Thyroid gland (tissue), 4 donors: ENCODE measurements at regions not wholly inside any gene's neighbourhood (a gene's known extent, or its start where the extent isn't known, plus 50 kb on each side); places are given as distances from the start of the nearest gene placed in this dataset.
A peak's percentile ranks its signal among the peaks of the same experiment; 100 is the strongest.

Experiments used
- DNase-seq, 2 donors: peaks; one replicate each; pipeline ENCODE4 v3.0.0-alpha.2; 2019
- H3K27ac ChIP-seq, 3 donors: fragments of 200-600 bp; sonication (generic); 1 replicate in 2 of 3; 2 replicates in 1 of 3; pipeline ENCODE4 v1.5.1; 2016 to 2019; ENCODE audit warnings: mild to moderate bottlenecking in 1 of 3, moderate library complexity in 1 of 3
- H3K27me3 ChIP-seq: fragments of 200-600 bp; sonication (generic); one replicate; pipeline ENCODE4 v1.5.1; 2019
- H3K36me3 ChIP-seq, 2 donors: fragments of 200-600 bp; sonication (generic); one replicate each; pipeline ENCODE4 v1.5.1; 2016 to 2019
- H3K4me1 ChIP-seq, 2 donors: fragments of 200-600 bp; sonication (generic); one replicate each; pipeline ENCODE4 v1.5.1; 2017 to 2019
- H3K4me3 ChIP-seq, 3 donors: fragments of 200-600 bp; sonication (generic); replicated peaks in 1 of 3; 1 replicate in 2 of 3; 2 replicates in 1 of 3; pipeline ENCODE4 v1.5.1; 2016; ENCODE audit warnings: mild to moderate bottlenecking in 1 of 3
- H3K9me3 ChIP-seq: fragments of 200-600 bp; sonication (generic); one replicate; pipeline ENCODE4 v1.5.1; 2017
- CTCF ChIP-seq, 6 experiments: fragments of 200-600 bp in 3 of 6; fragments of 450-650 bp in 3 of 6; sonication (generic) in 3 of 6; IDR thresholded peaks; one replicate each; pipeline ENCODE4 v1.5.1; 2016 to 2019; ENCODE audit warnings: antibody characterized with exemption in 6 of 6, mild to moderate bottlenecking in 2 of 6, inconsistent platforms in 1 of 6, moderate library complexity in 1 of 6
- POLR2A ChIP-seq, 2 donors: fragments of 450-650 bp; IDR thresholded peaks; one replicate each; pipeline ENCODE4 v1.6.1; 2017; ENCODE audit warnings: antibody characterized with exemption in 2 of 2, mild to moderate bottlenecking in 2 of 2, moderate library complexity in 1 of 2
- WGBS, 2 donors: methylation state at CpG; one replicate each; pipeline ENCODE4 v1.1.5; 2017; 5-methylcytosine and 5-hydroxymethylcytosine counted together
- intact Hi-C: fragments of 100-400 bp; cut with DNase I; formaldehyde crosslinking; loops from one replicate; pipeline ENCODE4 v1.15.1; 2023

GRCh38 chr1:39122056-39122455 lies 82.4 kb upstream of the MACF1 start:
- 73 to 75% methylated on average over 6 of the region's 6 CpGs for WGBS, 2 donors
- Histone ChIP-seq H3K9me3 (no peaks in the 10 kb centered on the region), H3K27ac (peak overlapping the region in 1 of 3 donors; percentile 15), H3K27me3 (no peaks in the 10 kb centered on the region), H3K36me3 (peaks cover 0 to 6% of the 10 kb centered on the region in 2 donors), H3K4me1 (peaks cover 16 to 45% of the 10 kb centered on the region in 2 donors), H3K4me3 (no peak overlapping the region)
- intact Hi-C loops: no loop called here
- TF ChIP-seq CTCF (IDR thresholded peaks at IDR 0.05) (no peak), POLR2A (IDR thresholded peaks at IDR 0.05) (no peak)
- no peak for DNase-seq

DNA sequence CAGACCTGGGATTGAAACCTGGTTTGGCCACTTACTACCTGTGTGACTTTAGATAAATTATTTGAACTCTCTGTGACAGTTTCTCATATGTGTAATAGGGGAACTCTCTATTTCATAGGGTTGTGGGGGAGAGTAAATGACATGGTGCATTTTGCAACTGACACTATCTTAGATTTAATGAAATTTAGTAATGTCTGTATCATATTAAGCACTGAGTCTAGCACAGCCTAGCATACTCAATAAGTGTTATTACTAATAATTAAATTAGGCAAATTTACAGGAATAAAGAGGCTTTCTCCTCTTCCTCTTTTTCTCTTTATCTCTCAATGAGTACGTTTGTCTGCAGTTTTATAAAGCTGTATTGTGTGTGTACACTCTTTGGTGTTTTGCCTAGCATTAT lies 80.2 kb upstream of the MACF1 start:
- Histone ChIP-seq H3K4me3 (no peak overlapping the region), H3K27ac (no peak overlapping the region), H3K36me3 (peaks cover 0 to 6% of the 10 kb centered on the region in 2 donors), H3K9me3 (no peaks in the 10 kb centered on the region), H3K27me3 (no peaks in the 10 kb centered on the region), H3K4me1 (peaks cover 23 to 50% of the 10 kb centered on the region in 2 donors)
- no peak for TF ChIP-seq POLR2A (IDR thresholded peaks at IDR 0.05)
- TF ChIP-seq CTCF (IDR thresholded peaks at IDR 0.05): no peak
- intact Hi-C loops: no loop called here
- 91 to 98% methylated on average over 1 of the region's 1 CpG for WGBS, 2 donors
- DNase-seq: no peak

GRCh38 chr1:39127513-39127912 lies 77.0 kb upstream of the MACF1 start:
- peak; percentile 59 to 63 for DNase-seq
- peaks cover 0 to 1% of the 10 kb centered on the region in 2 donors for H3K36me3 ChIP-seq
- no peaks in the 10 kb centered on the region for H3K27me3 ChIP-seq
- H3K27ac ChIP-seq: peak overlapping the region; percentile 91 to 93 (median 91)
- TF ChIP-seq CTCF (IDR thresholded peaks at IDR 0.05) (no peak), POLR2A (IDR thresholded peaks at IDR 0.05) (peak in 1 of 2 donors; percentile 24)
- no peaks in the 10 kb centered on the region for H3K9me3 ChIP-seq
- intact Hi-C loops: no loop called here
- H3K4me1 ChIP-seq: peaks cover 44 to 73% of the 10 kb centered on the region in 2 donors
- H3K4me3 ChIP-seq: no peak overlapping the region

DNA sequence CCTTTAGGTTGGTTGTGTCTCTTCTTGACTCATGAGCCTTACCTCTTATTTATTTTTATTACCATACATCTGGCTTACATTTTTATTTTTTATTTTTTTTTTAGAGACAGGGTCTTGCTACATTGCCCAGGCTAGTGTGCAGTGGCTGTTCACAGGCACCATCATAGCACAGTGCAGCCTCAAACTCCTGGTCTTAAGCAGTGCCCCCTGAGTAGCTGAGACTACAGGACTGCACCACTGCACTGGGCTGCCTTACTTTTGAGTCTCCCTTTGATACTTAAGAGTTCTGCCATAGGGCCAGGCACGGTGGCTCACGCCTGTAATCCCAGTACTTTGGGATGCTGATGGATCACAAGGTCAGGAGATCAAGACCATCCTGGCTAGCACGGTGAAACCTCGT lies 76.4 kb upstream of the MACF1 start:
- H3K4me3 ChIP-seq: no peak overlapping the region
- TF ChIP-seq CTCF (IDR thresholded peaks at IDR 0.05) (no peak), POLR2A (IDR thresholded peaks at IDR 0.05) (no peak)
- intact Hi-C loops: no loop called here
- no peaks in the 10 kb centered on the region for H3K27me3 ChIP-seq
- H3K36me3 ChIP-seq: no peaks in the 10 kb centered on the region
- H3K27ac ChIP-seq: peak overlapping the region; percentile 91 to 93 (median 91)
- no peak for DNase-seq
- WGBS, 2 donors: 60 to 78% methylated on average over 4 of the region's 4 CpGs
- H3K9me3 ChIP-seq: no peaks in the 10 kb centered on the region
- H3K4me1 ChIP-seq: peaks cover 50 to 76% of the 10 kb centered on the region in 2 donors

GRCh38 chr1:39128959-39129358 lies 75.5 kb upstream of the MACF1 start:
- intact Hi-C loops: no loop called here
- Histone ChIP-seq H3K27ac (peak overlapping the region; percentile 91 to 93 (median 91)), H3K4me3 (no peak overlapping the region), H3K27me3 (no peaks in the 10 kb centered on the region), H3K36me3 (no peaks in the 10 kb centered on the region), H3K9me3 (no peaks in the 10 kb centered on the region), H3K4me1 (peaks cover 50 to 84% of the 10 kb centered on the region in 2 donors)
- peak in 1 of 2 donors; percentile 61 for TF ChIP-seq POLR2A (IDR thresholded peaks at IDR 0.05)
- TF ChIP-seq CTCF (IDR thresholded peaks at IDR 0.05): no peak
- peak; percentile 96 for DNase-seq
- 28 to 39% methylated on average over 2 of the region's 2 CpGs for WGBS, 2 donors
